ENCODE measurements at regions not wholly inside any gene's neighbourhood (a gene's known extent, or its start where the extent isn't known, plus 50 kb on each side); places are given as distances from the start of the nearest gene placed in this dataset.
"Not testable (repeated sequence)": the region's sequence is repeated elsewhere in the genome, so short reads cannot be mapped to it uniquely, and the experiment has no call there.

GRCh38 chr16:29116207-29116606, 131.4 kb downstream of the LAT start:
- not testable (repeated sequence) for H3K79me2 ChIP-seq (replicated peaks; ENCODE audit: insufficient read depth, low read length)

GRCh38 chr16:29115802-29116141, 130.9 kb downstream of the LAT start:
- not testable (repeated sequence) for H2AFZ ChIP-seq (ENCODE audit: low read depth, low read length); H3K9me3 ChIP-seq (ENCODE audit: low read length); H3F3A ChIP-seq (ENCODE audit: insufficient read depth, low read length, poor library complexity, severe bottlenecking); H3K36me3 ChIP-seq (ENCODE audit: insufficient read depth, low read length); H4K20me1 ChIP-seq (ENCODE audit: insufficient read depth); H3K9me2 ChIP-seq (ENCODE audit: insufficient read depth, low read length); H3K27me3 ChIP-seq (ENCODE audit: insufficient read depth, low read depth, low read length); H3K27ac ChIP-seq (ENCODE audit: low read length); H3K79me2 ChIP-seq (replicated peaks; ENCODE audit: insufficient read depth, low read length); H3K9ac ChIP-seq (ENCODE audit: low read length); H3K4me3 ChIP-seq (ENCODE audit: low read length); H3K4me2 ChIP-seq (ENCODE audit: low read length)

More at GRCh38 chr16:29116207-29116606, 131.4 kb downstream of the LAT start:
- H3K27me3 ChIP-seq (ENCODE audit: insufficient read depth, low read depth, low read length); H3K4me2 ChIP-seq (ENCODE audit: low read length); H2AFZ ChIP-seq (ENCODE audit: low read depth, low read length); H3K27ac ChIP-seq (ENCODE audit: low read length); H3K9me2 ChIP-seq (ENCODE audit: insufficient read depth, low read length); H3K4me3 ChIP-seq (ENCODE audit: low read length); H4K20me1 ChIP-seq (ENCODE audit: insufficient read depth); H3K9ac ChIP-seq (ENCODE audit: low read length); H3K9me3 ChIP-seq (ENCODE audit: low read length); H3F3A ChIP-seq (ENCODE audit: insufficient read depth, low read length, poor library complexity, severe bottlenecking); H3K36me3 ChIP-seq (ENCODE audit: insufficient read depth, low read length): not testable (repeated sequence)

- not testable (repeated sequence) for H3F3A ChIP-seq (ENCODE audit: insufficient read depth, low read length, poor library complexity, severe bottlenecking); H3K27me3 ChIP-seq (ENCODE audit: insufficient read depth, low read depth, low read length); H3K9me3 ChIP-seq (ENCODE audit: low read length); H3K79me2 ChIP-seq (replicated peaks; ENCODE audit: insufficient read depth, low read length); H3K9ac ChIP-seq (ENCODE audit: low read length); H3K9me2 ChIP-seq (ENCODE audit: insufficient read depth, low read length); H3K27ac ChIP-seq (ENCODE audit: low read length); H2AFZ ChIP-seq (ENCODE audit: low read depth, low read length); H3K36me3 ChIP-seq (ENCODE audit: insufficient read depth, low read length); H3K4me3 ChIP-seq (ENCODE audit: low read length); H3K4me2 ChIP-seq (ENCODE audit: low read length); H4K20me1 ChIP-seq (ENCODE audit: insufficient read depth)
- TF ChIP-seq SMC3 (conservative IDR thresholded peaks at IDR 0.05; ENCODE audit: poor library complexity) (peak; percentile 68), RAD21 (conservative IDR thresholded peaks at IDR 0.05) (peak; percentile 60), CTCF (IDR thresholded peaks at IDR 0.05; ENCODE audit: poor library complexity, severe bottlenecking) (peak; percentile 64)
These were observed 130.3 kb downstream of the LAT start for GRCh38 chr16:29114989-29115801.

- H2AFZ ChIP-seq (ENCODE audit: low read depth, low read length): no peak overlapping the region
- H3K9ac ChIP-seq (ENCODE audit: low read length): no peak overlapping the region
- H3K36me3 ChIP-seq (ENCODE audit: insufficient read depth, low read length): no peaks in the 10 kb centered on the region
- no peaks in the 10 kb centered on the region for H4K20me1 ChIP-seq (ENCODE audit: insufficient read depth)
- H3K4me3 ChIP-seq (ENCODE audit: low read length): no peak overlapping the region
- no peaks in the 10 kb centered on the region for H3F3A ChIP-seq (ENCODE audit: insufficient read depth, low read length, poor library complexity, severe bottlenecking)
- no peaks in the 10 kb centered on the region for H3K27me3 ChIP-seq (ENCODE audit: insufficient read depth, low read depth, low read length)
- no peak for TF ChIP-seq SMC3 (conservative IDR thresholded peaks at IDR 0.05; ENCODE audit: poor library complexity)
- no peaks in the 10 kb centered on the region for H3K9me3 ChIP-seq (ENCODE audit: low read length)
- no peak overlapping the region for H3K4me2 ChIP-seq (ENCODE audit: low read length)
- no peaks in the 10 kb centered on the region for H3K79me2 ChIP-seq (replicated peaks; ENCODE audit: insufficient read depth, low read length)
- no peaks in the 10 kb centered on the region for H3K9me2 ChIP-seq (ENCODE audit: insufficient read depth, low read length)
- no peak overlapping the region for H3K27ac ChIP-seq (ENCODE audit: low read length)
These were observed 129.7 kb downstream of the LAT start for GRCh38 chr16:29114574-29114973.

GRCh38 chr16:29113446-29113845, 128.6 kb downstream of the LAT start:
- H3K79me2 ChIP-seq (replicated peaks; ENCODE audit: insufficient read depth, low read length); H3F3A ChIP-seq (ENCODE audit: insufficient read depth, low read length, poor library complexity, severe bottlenecking); H3K36me3 ChIP-seq (ENCODE audit: insufficient read depth, low read length); H3K27ac ChIP-seq (ENCODE audit: low read length); H3K27me3 ChIP-seq (ENCODE audit: insufficient read depth, low read depth, low read length); H3K4me3 ChIP-seq (ENCODE audit: low read length); H3K9me2 ChIP-seq (ENCODE audit: insufficient read depth, low read length); H4K20me1 ChIP-seq (ENCODE audit: insufficient read depth); H3K9me3 ChIP-seq (ENCODE audit: low read length); H3K4me2 ChIP-seq (ENCODE audit: low read length); H2AFZ ChIP-seq (ENCODE audit: low read depth, low read length); H3K9ac ChIP-seq (ENCODE audit: low read length): not testable (repeated sequence)
